ENCODE measurements at regions not wholly inside any gene's neighbourhood (a gene's known extent, or its start where the extent isn't known, plus 50 kb on each side); places are given as distances from the start of the nearest gene placed in this dataset.

DNA sequence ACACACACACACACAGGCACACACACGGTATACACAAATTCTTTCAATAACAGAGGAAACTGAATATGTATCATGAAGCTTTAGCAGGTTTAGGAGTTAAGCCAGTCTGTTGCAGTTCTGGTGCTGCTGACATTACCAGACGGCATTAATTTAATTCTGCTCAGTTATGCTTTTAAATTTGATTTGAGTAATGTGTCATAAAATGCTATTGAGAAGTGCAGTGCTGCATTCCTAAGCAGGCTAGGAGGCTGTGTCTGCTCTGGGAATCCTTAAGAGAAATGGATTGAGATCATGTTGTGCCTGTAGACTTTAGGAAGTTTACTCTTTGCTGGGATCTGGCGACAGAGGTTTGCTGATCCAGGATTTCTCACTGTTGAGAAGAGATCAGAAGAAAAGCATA is 733.8 kb downstream of the BRINP1 start:
- ATAC-seq (no peak), DNase-seq (ENCODE audit: low read depth in 1 of 2, low spot score in 1 of 2) (no peak), FAIRE-seq (no peak)
- Histone ChIP-seq H3K4me1 (peaks cover 1% of the 10 kb centered on the region; the same call in 1 of the 3 replicates), H3K4me2 (no peak overlapping the region), H3K9me3 (peaks cover 9% of the 10 kb centered on the region; the same call in 1 of the 3 replicates), H3K4me3 (no peak overlapping the region), H3K27ac (no peak overlapping the region)
- TF ChIP-seq HMGXB4 (CRISPR knock-in tag; IDR thresholded peaks at IDR 0.05; ENCODE audit: borderline replicate concordance) (no peak), ZSCAN20 (CRISPR knock-in tag; IDR thresholded peaks at IDR 0.05) (no peak), MAFK (IDR thresholded peaks at IDR 0.05; ENCODE audit: partially characterized antibody) (no peak)
- TF ChIP-seq, protein P1, sequence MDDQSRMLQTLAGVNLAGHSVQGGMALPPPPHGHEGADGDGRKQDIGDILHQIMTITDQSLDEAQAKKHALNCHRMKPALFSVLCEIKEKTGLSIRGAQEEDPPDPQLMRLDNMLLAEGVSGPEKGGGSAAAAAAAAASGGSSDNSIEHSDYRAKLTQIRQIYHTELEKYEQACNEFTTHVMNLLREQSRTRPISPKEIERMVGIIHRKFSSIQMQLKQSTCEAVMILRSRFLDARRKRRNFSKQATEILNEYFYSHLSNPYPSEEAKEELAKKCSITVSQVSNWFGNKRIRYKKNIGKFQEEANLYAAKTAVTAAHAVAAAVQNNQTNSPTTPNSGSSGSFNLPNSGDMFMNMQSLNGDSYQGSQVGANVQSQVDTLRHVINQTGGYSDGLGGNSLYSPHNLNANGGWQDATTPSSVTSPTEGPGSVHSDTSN (IDR thresholded peaks at IDR 0.05), result no peak
- ChIA-PET POLR2A (no interaction called here), CTCF (no interaction called here)
- 50% methylated on average over 3 of the region's 3 CpGs for WGBS (ENCODE audit: missing lambda C conversion rate)

GRCh38 chr9:118637681-118638080 is 731.6 kb downstream of the BRINP1 start:
- FAIRE-seq, result no peak
- ChIA-PET POLR2A (no interaction called here), CTCF (interaction anchor here (1.4 kb wide), 1 partner anchor 42 kb away, joined by 4 read pairs; no protein-coding TSS in a partner anchor)
- no peak overlapping the region for H3K27ac ChIP-seq
- no peak for TF ChIP-seq HOXB5 (CRISPR knock-in tag; IDR thresholded peaks at IDR 0.05)
- TF ChIP-seq, protein P1 (IDR thresholded peaks at IDR 0.05), result no peak
- no peak for TF ChIP-seq MAZ (IDR thresholded peaks at IDR 0.05; ENCODE audit: borderline replicate concordance, low read depth, low read length)
- TF ChIP-seq RNF2 (IDR thresholded peaks at IDR 0.05; ENCODE audit: borderline replicate concordance, low read depth), result no peak
- TF ChIP-seq RFX5 (IDR thresholded peaks at IDR 0.05), result no peak
- TF ChIP-seq, protein P2, sequence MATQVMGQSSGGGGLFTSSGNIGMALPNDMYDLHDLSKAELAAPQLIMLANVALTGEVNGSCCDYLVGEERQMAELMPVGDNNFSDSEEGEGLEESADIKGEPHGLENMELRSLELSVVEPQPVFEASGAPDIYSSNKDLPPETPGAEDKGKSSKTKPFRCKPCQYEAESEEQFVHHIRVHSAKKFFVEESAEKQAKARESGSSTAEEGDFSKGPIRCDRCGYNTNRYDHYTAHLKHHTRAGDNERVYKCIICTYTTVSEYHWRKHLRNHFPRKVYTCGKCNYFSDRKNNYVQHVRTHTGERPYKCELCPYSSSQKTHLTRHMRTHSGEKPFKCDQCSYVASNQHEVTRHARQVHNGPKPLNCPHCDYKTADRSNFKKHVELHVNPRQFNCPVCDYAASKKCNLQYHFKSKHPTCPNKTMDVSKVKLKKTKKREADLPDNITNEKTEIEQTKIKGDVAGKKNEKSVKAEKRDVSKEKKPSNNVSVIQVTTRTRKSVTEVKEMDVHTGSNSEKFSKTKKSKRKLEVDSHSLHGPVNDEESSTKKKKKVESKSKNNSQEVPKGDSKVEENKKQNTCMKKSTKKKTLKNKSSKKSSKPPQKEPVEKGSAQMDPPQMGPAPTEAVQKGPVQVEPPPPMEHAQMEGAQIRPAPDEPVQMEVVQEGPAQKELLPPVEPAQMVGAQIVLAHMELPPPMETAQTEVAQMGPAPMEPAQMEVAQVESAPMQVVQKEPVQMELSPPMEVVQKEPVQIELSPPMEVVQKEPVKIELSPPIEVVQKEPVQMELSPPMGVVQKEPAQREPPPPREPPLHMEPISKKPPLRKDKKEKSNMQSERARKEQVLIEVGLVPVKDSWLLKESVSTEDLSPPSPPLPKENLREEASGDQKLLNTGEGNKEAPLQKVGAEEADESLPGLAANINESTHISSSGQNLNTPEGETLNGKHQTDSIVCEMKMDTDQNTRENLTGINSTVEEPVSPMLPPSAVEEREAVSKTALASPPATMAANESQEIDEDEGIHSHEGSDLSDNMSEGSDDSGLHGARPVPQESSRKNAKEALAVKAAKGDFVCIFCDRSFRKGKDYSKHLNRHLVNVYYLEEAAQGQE (IDR thresholded peaks at IDR 0.05), result no peak
- no peak for TF ChIP-seq TFCP2L1 (CRISPR knock-in tag; IDR thresholded peaks at IDR 0.05)
- TF ChIP-seq HOXB13 (CRISPR knock-in tag; IDR thresholded peaks at IDR 0.05; ENCODE audit: low read depth), result no peak
- no peak for TF ChIP-seq HEYL (CRISPR knock-in tag; IDR thresholded peaks at IDR 0.05)
- no peak for TF ChIP-seq EHF (CRISPR knock-in tag; IDR thresholded peaks at IDR 0.05)
- no peak for TF ChIP-seq NR3C1 (IDR thresholded peaks at IDR 0.05)
- TF ChIP-seq NFE2L2 (conservative IDR thresholded peaks at IDR 0.05; ENCODE audit: low read length), result no peak
- TF ChIP-seq ZNF302 (CRISPR knock-in tag; IDR thresholded peaks at IDR 0.05), result no peak
- no peak for TF ChIP-seq ATOH8 (CRISPR knock-in tag; IDR thresholded peaks at IDR 0.05; ENCODE audit: low read depth)
- no peak for TF ChIP-seq POLR2AphosphoS2 (conservative IDR thresholded peaks at IDR 0.05; ENCODE audit: low read length)
- TF ChIP-seq KDM1A (IDR thresholded peaks at IDR 0.05; ENCODE audit: low read depth), result no peak
- TF ChIP-seq RAD21 (conservative IDR thresholded peaks at IDR 0.05 in 1 of 2, IDR thresholded peaks at IDR 0.05 in 1 of 2), result no peak
- TF ChIP-seq ZC3H11A (IDR thresholded peaks at IDR 0.05), result no peak
- TF ChIP-seq HDAC2 (IDR thresholded peaks at IDR 0.05), result no peak
- H3K4me3 ChIP-seq, result no peak overlapping the region
- 23% methylated on average over 2 of the region's 2 CpGs for WGBS (ENCODE audit: missing lambda C conversion rate)
- DNase-seq (ENCODE audit: low read depth in 1 of 2, low spot score in 1 of 2), result no peak
- H3K4me2 ChIP-seq, result no peak overlapping the region
- ATAC-seq, result no peak
- H3K9me3 ChIP-seq, result peaks cover 9% of the 10 kb centered on the region; the same call in 1 of the 3 replicates
- H3K4me1 ChIP-seq, result peaks cover 21% of the 10 kb centered on the region

Data from A549 (cell line).